GM12872 (cell line): ENCODE measurements at regions not wholly inside any gene's neighbourhood (a gene's known extent, or its start where the extent isn't known, plus 50 kb on each side); places are given as distances from the start of the nearest gene placed in this dataset.

Experiments
- CTCF ChIP-seq: IDR thresholded peaks from 3 replicates; pipeline ENCODE4 v1.5.1; 2011; ENCODE audit warnings: low read depth, mild to moderate bottlenecking, low read length, moderate library complexity; ENCODE audit not compliant: insufficient read depth

- no peak for TF ChIP-seq CTCF
Measured at GRCh38 chr3:178369006-178369405, 167.2 kb upstream of the KCNMB2 start.

- TF ChIP-seq CTCF: no peak
Measured at GRCh38 chr3:178369811-178370210, 166.4 kb upstream of the KCNMB2 start.

- TF ChIP-seq CTCF: no peak
Measured at GRCh38 chr3:178370387-178370786, 165.8 kb upstream of the KCNMB2 start.

GRCh38 chr3:178381555-178381954, 154.7 kb upstream of the KCNMB2 start:
- no peak for TF ChIP-seq CTCF

GRCh38 chr3:178381971-178382448, 154.2 kb upstream of the KCNMB2 start:
- no peak for TF ChIP-seq CTCF

GRCh38 chr3:178382449-178383061, 153.7 kb upstream of the KCNMB2 start:
- no peak for TF ChIP-seq CTCF

- TF ChIP-seq CTCF: no peak
Measured at GRCh38 chr3:178384321-178385230, 151.7 kb upstream of the KCNMB2 start.
